Chondrocyte (in vitro differentiated cells): ENCODE measurements at regions not wholly inside any gene's neighbourhood (a gene's known extent, or its start where the extent isn't known, plus 50 kb on each side); places are given as distances from the start of the nearest gene placed in this dataset.

Experiments
- DNase-seq: peaks from one replicate; pipeline ENCODE4 v3.0.0; 2021; ENCODE audit warnings: mixed read lengths, low spot score
- H3K27ac Mint-ChIP-seq: one replicate; pipeline ENCODE4 v1.8.0; 2021; ENCODE audit warnings: mild to moderate bottlenecking, moderate library complexity, mixed read lengths; ENCODE audit not compliant: unreplicated experiment
- H3K27me3 Mint-ChIP-seq: 2 replicates; pipeline ENCODE4 v1.8.0; 2021; ENCODE audit warnings: low read depth, mixed read lengths
- H3K36me3 Mint-ChIP-seq: 2 replicates; pipeline ENCODE4 v1.8.0; 2021; ENCODE audit warnings: low read depth, mixed read lengths
- H3K4me1 Mint-ChIP-seq: 2 replicates; pipeline ENCODE4 v1.8.0; 2021; ENCODE audit warnings: low read depth, mild to moderate bottlenecking, mixed read lengths
- H3K4me3 Mint-ChIP-seq: one replicate; pipeline ENCODE4 v1.8.0; 2021; ENCODE audit warnings: mild to moderate bottlenecking, moderate library complexity, mixed read lengths; ENCODE audit not compliant: unreplicated experiment
- H3K9me3 Mint-ChIP-seq: 2 replicates; pipeline ENCODE4 v1.8.0; 2021; ENCODE audit warnings: low read depth, mixed read lengths
- TF ChIP-seq, protein P1 (sequence below): fragments of 200-600 bp; sonication (generic); IDR thresholded peaks from 2 replicates; pipeline ENCODE4 v1.5.0; 2021; ENCODE audit warnings: antibody characterized with exemption, mild to moderate bottlenecking, moderate library complexity

DNA sequence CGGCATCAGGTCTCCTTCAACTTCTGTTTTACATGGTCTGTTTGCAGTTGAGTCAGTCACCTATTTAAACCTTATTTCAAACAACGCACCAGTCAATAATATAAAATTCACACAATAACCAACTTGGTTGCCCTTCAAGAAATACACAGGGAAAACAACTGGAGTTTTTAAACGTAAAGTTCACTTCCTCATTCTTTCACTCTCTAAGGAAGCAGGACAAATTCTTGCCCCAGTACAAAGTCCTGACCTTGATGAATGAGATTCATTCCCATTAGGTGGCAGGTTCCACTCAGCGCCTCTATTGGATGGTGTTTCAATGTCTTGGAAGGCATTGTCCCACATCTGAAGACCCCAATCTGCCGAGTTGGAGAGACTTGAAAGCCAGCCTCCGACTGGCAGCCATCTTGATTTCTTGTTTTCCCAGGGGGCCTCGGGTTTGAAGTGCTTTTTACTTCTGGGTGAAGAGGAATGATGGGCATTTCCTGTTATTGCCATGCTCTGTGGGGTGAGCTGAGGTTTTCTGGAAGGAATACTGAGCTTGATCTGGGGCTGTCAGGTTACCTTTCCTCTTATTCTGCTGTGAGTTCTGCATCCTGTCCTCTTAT, 105.0 kb downstream of the ACER2 start:
- no peak overlapping the region for H3K4me3 Mint-ChIP-seq
- no peaks in the 10 kb centered on the region for H3K9me3 Mint-ChIP-seq
- TF ChIP-seq, protein P1, sequence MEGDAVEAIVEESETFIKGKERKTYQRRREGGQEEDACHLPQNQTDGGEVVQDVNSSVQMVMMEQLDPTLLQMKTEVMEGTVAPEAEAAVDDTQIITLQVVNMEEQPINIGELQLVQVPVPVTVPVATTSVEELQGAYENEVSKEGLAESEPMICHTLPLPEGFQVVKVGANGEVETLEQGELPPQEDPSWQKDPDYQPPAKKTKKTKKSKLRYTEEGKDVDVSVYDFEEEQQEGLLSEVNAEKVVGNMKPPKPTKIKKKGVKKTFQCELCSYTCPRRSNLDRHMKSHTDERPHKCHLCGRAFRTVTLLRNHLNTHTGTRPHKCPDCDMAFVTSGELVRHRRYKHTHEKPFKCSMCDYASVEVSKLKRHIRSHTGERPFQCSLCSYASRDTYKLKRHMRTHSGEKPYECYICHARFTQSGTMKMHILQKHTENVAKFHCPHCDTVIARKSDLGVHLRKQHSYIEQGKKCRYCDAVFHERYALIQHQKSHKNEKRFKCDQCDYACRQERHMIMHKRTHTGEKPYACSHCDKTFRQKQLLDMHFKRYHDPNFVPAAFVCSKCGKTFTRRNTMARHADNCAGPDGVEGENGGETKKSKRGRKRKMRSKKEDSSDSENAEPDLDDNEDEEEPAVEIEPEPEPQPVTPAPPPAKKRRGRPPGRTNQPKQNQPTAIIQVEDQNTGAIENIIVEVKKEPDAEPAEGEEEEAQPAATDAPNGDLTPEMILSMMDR, result no peak
- no peak for DNase-seq
- H3K27ac Mint-ChIP-seq, result no peak overlapping the region
- no peaks in the 10 kb centered on the region for H3K4me1 Mint-ChIP-seq
- no peaks in the 10 kb centered on the region for H3K36me3 Mint-ChIP-seq
- peaks cover 18% of the 10 kb centered on the region for H3K27me3 Mint-ChIP-seq

DNA sequence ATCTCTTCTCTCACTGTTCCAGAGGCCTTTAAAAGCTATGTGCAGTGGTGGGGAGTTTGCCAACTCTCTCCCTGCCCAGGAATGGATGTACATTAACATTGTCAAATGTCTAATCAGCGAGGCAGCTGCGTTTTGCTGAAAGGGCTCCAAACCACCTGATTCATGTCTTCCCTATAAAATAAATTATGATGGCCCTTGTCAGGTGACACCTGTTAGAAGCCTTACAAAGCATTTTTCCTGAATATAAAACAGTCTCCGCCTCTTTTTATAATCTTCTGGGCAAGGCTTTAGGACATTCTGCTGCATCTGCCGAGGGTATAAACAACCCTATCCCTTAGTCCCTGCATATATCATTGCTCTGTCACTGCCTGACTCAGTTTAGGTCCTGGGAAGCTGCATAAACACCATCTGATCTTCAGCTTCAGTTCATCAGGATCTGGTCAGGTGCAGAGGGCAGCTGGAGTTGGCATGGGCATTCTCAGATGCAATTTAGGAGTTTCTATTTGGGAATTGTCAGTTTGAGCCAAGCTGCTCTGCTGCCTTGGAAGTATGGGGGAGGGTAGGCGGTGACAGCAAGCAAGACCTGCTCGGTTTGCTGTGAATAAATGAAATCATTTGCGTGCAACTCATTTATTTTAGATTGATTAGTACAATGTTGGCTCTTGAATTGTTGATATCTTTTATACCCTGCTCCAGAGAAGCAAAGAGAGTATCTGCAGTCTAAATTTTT, 103.5 kb downstream of the ACER2 start:
- peaks cover 17% of the 10 kb centered on the region for H3K27me3 Mint-ChIP-seq
- no peaks in the 10 kb centered on the region for H3K4me1 Mint-ChIP-seq
- H3K9me3 Mint-ChIP-seq, result no peaks in the 10 kb centered on the region
- no peak for DNase-seq
- no peak overlapping the region for H3K4me3 Mint-ChIP-seq
- no peaks in the 10 kb centered on the region for H3K36me3 Mint-ChIP-seq
- TF ChIP-seq, protein P1, result no peak
- H3K27ac Mint-ChIP-seq, result no peak overlapping the region

DNA sequence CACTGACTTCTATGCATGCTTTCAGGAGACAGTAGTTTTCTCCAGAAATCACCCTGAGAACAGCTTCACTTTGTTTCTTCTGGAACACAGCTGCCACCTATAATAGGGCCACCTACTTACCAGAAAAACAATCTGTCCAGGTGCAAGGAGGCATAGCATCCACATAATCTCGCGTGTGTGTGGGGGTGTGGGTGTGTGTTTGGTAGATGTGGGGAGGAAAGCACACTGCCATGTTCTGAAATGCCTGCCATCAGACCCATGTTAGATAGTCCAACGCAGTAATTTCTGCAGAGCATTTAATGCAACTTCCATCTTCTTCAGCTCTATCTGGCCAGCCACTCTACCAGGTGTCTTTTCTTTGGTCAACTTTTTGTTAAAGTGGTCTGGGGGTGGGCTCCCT, 102.9 kb downstream of the ACER2 start:
- TF ChIP-seq, protein P1, result no peak
- H3K4me1 Mint-ChIP-seq, result no peaks in the 10 kb centered on the region
- no peak overlapping the region for H3K27ac Mint-ChIP-seq
- no peaks in the 10 kb centered on the region for H3K9me3 Mint-ChIP-seq
- no peaks in the 10 kb centered on the region for H3K36me3 Mint-ChIP-seq
- no peak overlapping the region for H3K4me3 Mint-ChIP-seq
- H3K27me3 Mint-ChIP-seq, result peaks cover 19% of the 10 kb centered on the region
- no peak for DNase-seq

DNA sequence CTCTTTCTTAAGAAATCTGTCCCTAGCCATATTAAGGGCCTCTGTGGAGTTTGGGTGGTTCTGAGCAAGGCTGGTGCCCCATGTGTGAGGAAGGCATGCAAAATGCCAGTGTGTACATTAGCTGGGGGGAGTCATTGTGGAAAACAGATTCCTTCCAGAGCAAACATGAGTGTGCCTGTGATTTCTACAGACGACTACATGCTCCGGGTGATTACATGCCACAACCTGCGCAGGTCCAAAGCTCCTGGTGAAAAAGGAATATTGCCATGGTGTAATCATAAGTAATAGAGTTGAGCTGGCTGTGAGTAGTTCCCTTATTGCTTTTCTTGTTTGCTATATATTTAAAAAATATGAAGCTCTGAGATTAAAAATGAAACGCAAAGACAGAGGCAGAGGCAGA, 102.1 kb downstream of the ACER2 start:
- Mint-ChIP-seq H3K4me1 (no peaks in the 10 kb centered on the region), H3K27me3 (peaks cover 14% of the 10 kb centered on the region), H3K4me3 (no peak overlapping the region), H3K9me3 (no peaks in the 10 kb centered on the region), H3K36me3 (no peaks in the 10 kb centered on the region), H3K27ac (no peak overlapping the region)
- no peak for DNase-seq
- TF ChIP-seq, protein P1, result no peak
